HUES48 (cell line): ENCODE measurements at regions not wholly inside any gene's neighbourhood (a gene's known extent, or its start where the extent isn't known, plus 50 kb on each side); places are given as distances from the start of the nearest gene placed in this dataset.

Experiments used
- H3K27ac ChIP-seq: one replicate; pipeline ENCODE4 v1.7.0; 2013; ENCODE audit warnings: low read depth, low read length, inconsistent platforms
- H3K27me3 ChIP-seq: 2 replicates; pipeline ENCODE4 v1.6.1; 2013; ENCODE audit warnings: mild to moderate bottlenecking, low read length; ENCODE audit not compliant: control insufficient read depth, insufficient read depth
- H3K36me3 ChIP-seq: 2 replicates; pipeline ENCODE4 v1.6.1; 2013; ENCODE audit warnings: low read length; ENCODE audit not compliant: control insufficient read depth, insufficient read depth
- H3K4me1 ChIP-seq: 2 replicates; pipeline ENCODE4 v1.6.1; 2013; ENCODE audit warnings: mild to moderate bottlenecking, low read length; ENCODE audit not compliant: control insufficient read depth, insufficient read depth
- H3K4me3 ChIP-seq: 2 replicates; pipeline ENCODE4 v1.5.1; 2013; ENCODE audit warnings: mild to moderate bottlenecking, low read depth, low read length
- H3K9ac ChIP-seq: 2 replicates; pipeline ENCODE4 v1.6.1; 2013; ENCODE audit warnings: mild to moderate bottlenecking, low read depth, low read length, moderate library complexity
- H3K9me3 ChIP-seq: 2 replicates; pipeline ENCODE4 v1.6.1; 2013; ENCODE audit warnings: low read length; ENCODE audit not compliant: control insufficient read depth, insufficient read depth

DNA sequence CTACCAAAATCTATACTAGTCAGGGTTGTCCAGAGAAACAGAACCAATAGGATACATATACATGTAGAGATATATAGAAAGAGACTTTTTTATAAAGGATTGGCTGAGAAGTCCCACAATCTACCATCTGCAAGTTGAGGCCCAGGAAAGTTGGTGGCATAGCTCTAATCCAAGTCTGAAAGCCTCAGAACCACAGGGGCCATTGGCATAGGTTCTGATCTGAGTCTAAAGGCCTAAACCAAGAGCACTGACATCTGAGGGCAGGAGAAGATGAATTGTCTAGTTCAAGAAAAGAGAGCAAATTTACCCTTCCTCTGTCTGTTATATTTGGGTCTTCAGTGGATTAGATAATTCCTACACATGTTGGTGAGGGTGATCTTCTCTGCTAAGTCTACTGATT, 433.1 kb downstream of the ADAMTS20 start:
- Histone ChIP-seq H3K4me1 (no peaks in the 10 kb centered on the region), H3K27me3 (no peaks in the 10 kb centered on the region), H3K36me3 (no peaks in the 10 kb centered on the region), H3K27ac (no peak overlapping the region), H3K4me3 (no peak overlapping the region), H3K9ac (no peak overlapping the region), H3K9me3 (no peaks in the 10 kb centered on the region)

DNA sequence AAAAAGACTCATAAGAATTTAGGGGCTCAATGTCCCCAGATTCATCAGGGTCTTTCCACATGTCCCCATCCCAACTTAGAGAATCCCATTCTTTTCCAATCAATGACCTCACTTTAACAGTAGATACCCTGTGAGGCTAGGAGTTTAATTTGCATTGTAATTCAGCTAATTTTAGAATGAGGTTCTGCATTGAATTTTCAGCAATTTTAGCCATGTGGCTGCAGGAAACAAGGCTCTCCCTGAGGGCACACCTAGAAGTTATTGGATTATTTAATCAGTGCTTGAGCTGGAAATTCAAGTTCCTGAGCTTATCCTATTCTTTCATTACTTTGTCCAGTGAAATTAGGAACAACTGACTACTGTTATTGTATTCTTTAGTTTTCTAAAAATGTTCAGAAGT, 433.8 kb downstream of the ADAMTS20 start:
- Histone ChIP-seq H3K9ac (no peak overlapping the region), H3K9me3 (no peaks in the 10 kb centered on the region), H3K27ac (no peak overlapping the region), H3K27me3 (no peaks in the 10 kb centered on the region), H3K4me1 (no peaks in the 10 kb centered on the region), H3K4me3 (no peak overlapping the region), H3K36me3 (no peaks in the 10 kb centered on the region)

DNA sequence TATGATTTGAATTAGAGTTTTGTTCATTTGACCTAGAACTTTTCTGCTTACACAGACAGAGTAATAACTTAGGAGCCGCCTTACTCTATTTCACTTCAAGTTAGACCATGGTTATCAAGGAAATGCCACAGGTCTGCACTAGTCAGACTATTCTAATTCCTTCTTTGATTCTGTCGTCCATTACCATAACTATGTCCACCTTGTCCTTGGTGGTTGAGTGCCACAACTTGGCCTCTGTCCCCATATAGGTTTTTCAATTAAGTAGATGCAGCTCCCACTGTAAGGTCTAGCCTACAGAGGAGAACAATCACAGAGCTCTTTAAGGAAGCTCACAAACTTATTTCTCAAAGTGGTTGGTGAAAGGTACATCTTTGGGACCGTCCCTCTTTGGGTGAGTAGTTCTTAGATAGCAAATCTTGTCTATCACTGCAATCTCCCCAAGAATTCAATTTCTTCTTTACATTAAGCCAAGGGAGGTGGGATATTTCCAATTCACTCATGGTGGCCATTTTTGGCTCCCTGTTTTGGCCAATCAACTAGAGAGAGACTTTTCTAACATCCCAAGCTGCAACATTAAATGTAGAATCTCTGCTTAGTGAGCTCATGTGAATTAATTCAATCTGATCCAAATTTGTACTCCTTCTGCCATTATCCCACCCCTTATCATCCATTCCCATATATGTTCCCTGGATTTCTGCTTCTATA, 434.6 kb downstream of the ADAMTS20 start:
- H3K9ac ChIP-seq, result no peak overlapping the region
- H3K27ac ChIP-seq, result no peak overlapping the region
- no peaks in the 10 kb centered on the region for H3K27me3 ChIP-seq
- no peaks in the 10 kb centered on the region for H3K9me3 ChIP-seq
- H3K4me1 ChIP-seq, result no peaks in the 10 kb centered on the region
- H3K4me3 ChIP-seq, result no peak overlapping the region
- H3K36me3 ChIP-seq, result no peaks in the 10 kb centered on the region

DNA sequence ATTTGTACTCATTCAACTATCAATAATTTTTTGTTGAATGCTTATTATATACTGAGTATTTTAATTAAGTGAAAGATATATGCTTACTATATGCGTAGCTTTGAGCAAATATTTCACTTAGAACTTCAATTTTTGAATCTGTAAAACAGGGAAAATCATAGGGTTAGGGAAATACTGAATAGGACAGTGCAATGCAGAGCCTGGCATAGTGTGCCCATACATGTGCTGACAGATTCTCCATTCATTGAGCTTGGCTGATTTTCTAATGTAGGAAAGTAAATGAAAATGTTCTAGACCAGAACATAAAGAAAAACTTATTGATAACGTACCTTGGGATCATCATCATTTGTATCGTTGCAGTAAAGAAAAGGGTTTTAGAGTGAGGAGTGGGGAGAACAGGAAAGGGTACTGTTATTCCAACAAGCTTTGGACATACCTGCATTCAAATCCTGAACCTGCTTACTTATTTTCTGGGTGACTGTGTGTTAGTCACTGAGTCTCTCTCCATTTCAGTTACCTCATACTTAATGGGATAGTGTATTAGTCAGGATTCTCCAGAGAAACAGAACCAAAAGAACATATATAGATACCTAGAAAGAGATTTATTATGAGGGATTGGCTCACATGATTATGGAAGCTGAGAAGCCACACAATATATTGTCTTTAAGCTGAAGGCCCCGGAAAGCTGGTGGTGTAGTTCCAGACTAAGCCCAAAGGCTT, 436.4 kb downstream of the ADAMTS20 start:
- Histone ChIP-seq H3K27me3 (no peaks in the 10 kb centered on the region), H3K9ac (no peak overlapping the region), H3K4me1 (no peaks in the 10 kb centered on the region), H3K4me3 (no peak overlapping the region), H3K36me3 (no peaks in the 10 kb centered on the region), H3K27ac (no peak overlapping the region), H3K9me3 (no peaks in the 10 kb centered on the region)

DNA sequence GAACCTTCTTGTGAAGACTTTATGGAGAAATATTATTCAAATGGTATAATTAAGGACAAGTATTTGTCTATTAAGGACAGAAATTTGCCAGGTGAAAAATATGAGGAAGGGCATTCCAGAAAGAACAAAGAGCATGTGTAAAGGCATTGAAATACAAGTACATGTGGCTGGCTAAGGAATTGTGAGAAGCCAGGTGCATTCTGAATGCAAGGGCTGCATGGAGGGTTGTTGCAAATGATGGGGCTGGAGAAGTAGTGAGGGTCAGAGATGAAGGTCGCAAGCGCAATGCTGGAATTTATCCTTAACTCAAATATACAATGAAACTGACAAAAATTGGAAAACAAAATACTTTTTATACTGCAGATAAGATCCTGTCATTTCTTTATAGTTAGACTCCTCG, 437.7 kb downstream of the ADAMTS20 start:
- Histone ChIP-seq H3K27ac (no peak overlapping the region), H3K9me3 (no peaks in the 10 kb centered on the region), H3K36me3 (no peaks in the 10 kb centered on the region), H3K4me3 (no peak overlapping the region), H3K9ac (no peak overlapping the region), H3K4me1 (no peaks in the 10 kb centered on the region), H3K27me3 (no peaks in the 10 kb centered on the region)

DNA sequence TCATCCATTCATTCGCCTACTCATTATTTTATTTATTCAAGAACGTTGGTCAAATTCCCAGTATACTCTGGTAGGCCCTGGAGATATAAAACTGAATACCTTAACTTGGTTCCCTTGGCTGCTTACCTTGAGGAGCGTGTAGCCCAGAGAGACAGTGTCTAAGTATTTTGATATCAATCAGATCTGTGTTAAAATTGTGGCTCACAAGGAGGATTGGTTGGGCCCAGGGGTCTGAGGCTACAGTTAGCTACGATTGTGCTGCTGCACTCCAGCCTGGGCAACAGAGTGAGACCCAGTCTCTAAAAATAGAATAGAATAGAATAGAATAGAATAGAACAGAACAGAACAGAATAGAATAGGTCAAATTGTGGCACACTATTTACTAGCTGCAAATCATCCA, 438.4 kb downstream of the ADAMTS20 start:
- H3K27me3 ChIP-seq, result no peaks in the 10 kb centered on the region
- H3K36me3 ChIP-seq, result no peaks in the 10 kb centered on the region
- H3K4me3 ChIP-seq, result no peak overlapping the region
- H3K9me3 ChIP-seq, result no peaks in the 10 kb centered on the region
- H3K27ac ChIP-seq, result no peak overlapping the region
- no peaks in the 10 kb centered on the region for H3K4me1 ChIP-seq
- H3K9ac ChIP-seq, result no peak overlapping the region

DNA sequence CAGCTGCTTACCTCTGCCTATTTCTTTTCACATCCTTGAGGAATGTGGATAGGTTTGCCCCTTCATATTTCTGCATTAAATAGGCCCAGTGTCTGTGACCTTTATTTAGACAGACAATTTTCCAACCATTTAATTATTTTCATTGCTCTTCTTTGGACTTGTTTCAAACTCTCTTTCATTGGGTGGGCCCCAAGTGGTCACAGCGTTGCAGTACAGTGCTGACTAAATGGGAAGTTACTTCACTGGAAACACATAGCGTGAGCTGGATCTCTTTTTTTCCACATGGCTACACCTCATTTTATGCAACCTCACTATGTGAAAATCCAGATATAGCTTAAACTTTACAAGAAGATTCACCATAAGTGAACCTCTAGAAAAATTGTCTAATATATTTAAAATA, 438.9 kb downstream of the ADAMTS20 start:
- Histone ChIP-seq H3K4me3 (no peak overlapping the region), H3K4me1 (no peaks in the 10 kb centered on the region), H3K27me3 (no peaks in the 10 kb centered on the region), H3K36me3 (no peaks in the 10 kb centered on the region), H3K27ac (no peak overlapping the region), H3K9ac (no peak overlapping the region), H3K9me3 (no peaks in the 10 kb centered on the region)

DNA sequence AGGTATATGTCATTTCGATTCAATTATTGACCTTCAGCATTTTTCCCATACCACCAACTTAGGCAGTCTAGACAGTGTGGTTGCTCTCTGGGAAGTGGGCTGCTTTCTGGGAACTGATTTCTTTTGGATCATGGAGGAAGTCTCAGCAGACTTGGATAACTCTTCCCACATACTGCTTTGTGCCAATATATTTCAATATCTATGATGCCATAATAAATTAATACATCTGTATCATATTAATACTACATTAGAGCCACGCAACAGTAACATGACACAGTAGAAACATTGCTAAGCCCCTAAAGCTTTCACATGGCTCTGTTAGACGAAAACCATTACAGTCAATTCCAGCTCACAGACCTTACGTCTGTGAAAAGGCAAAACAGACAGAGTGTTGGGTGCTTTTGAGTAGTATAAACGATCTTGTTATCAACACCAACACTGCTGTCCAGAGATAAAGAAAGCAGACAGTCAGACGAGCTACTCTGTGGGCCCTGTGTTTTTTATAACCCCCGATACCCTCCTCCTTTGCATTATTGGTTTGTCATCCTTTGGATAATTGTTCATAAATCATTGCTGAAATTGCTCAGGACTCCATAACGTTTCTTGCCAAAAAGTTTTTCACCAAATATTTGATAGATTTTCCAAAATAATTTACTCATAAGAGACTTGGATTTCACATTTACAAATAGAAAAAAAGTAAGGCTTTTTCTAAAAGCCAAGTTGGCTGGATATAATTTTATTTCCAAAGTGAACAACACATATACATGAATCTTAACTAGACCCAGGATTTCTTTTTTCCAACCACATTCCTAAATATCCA, 439.7 kb downstream of the ADAMTS20 start:
- no peak overlapping the region for H3K9ac ChIP-seq
- no peak overlapping the region for H3K27ac ChIP-seq
- no peak overlapping the region for H3K4me3 ChIP-seq
- no peaks in the 10 kb centered on the region for H3K27me3 ChIP-seq
- H3K4me1 ChIP-seq, result no peaks in the 10 kb centered on the region
- no peaks in the 10 kb centered on the region for H3K36me3 ChIP-seq
- H3K9me3 ChIP-seq, result no peaks in the 10 kb centered on the region

DNA sequence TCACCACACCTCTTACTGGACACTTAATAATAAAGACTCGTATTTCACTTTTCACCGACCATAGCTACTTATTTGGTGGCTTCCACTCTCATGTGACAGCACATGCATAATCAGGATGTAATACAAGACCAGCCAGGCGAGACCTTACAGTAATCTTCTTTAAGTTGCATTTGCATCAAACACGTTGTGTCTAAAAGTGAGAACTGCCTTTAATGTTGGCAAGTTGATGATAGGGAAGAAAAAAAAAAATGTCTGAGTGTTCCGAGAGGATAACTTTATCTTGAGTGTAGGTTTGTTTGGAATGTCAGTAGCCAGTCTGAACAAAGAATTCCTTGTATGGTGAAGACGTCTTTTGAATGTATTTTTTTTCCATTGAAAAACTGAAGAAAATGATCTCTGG, 440.4 kb downstream of the ADAMTS20 start:
- Histone ChIP-seq H3K4me3 (no peak overlapping the region), H3K9ac (no peak overlapping the region), H3K27ac (no peak overlapping the region), H3K36me3 (no peaks in the 10 kb centered on the region), H3K9me3 (no peaks in the 10 kb centered on the region), H3K27me3 (no peaks in the 10 kb centered on the region), H3K4me1 (no peaks in the 10 kb centered on the region)

DNA sequence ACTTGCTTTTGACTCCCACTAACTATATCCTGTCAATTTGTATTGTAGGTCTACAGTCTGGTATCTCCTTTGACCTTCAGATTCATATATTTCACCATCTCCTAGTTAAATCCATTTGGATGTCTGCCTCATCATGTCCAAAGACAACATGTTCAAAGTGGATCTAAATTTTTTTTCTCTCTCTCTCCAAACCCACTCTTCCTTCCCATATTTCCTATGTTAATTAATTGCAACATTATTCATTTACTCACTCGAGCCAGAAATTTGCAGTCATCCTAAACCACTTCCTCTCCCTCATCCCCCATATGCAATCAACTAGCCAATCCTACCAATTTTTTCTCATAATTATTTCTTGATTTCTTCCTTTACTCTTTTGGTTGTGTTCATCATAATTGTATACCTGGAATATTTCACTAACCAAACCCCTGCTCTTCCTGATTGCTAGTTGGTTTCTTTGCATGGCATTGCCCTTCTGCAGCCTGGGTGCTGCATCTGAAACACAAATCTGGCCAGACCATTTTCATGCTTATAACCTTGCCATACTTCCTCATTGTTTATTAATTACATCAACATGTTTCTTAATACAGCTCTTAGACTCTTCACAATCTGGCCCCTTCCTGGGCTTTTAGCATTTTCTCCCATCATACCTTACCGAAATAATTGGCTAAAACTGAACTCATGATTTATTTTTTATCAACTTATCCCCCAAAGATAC, 442.2 kb downstream of the ADAMTS20 start:
- H3K9me3 ChIP-seq, result no peaks in the 10 kb centered on the region
- no peaks in the 10 kb centered on the region for H3K36me3 ChIP-seq
- no peaks in the 10 kb centered on the region for H3K27me3 ChIP-seq
- H3K4me1 ChIP-seq, result peaks cover 2% of the 10 kb centered on the region; the same call in 1 of the 2 replicates
- H3K9ac ChIP-seq, result no peak overlapping the region
- H3K27ac ChIP-seq, result no peak overlapping the region
- no peak overlapping the region for H3K4me3 ChIP-seq
